ENCODE measurements at regions not wholly inside any gene's neighbourhood (a gene's known extent, or its start where the extent isn't known, plus 50 kb on each side); places are given as distances from the start of the nearest gene placed in this dataset.

DNA sequence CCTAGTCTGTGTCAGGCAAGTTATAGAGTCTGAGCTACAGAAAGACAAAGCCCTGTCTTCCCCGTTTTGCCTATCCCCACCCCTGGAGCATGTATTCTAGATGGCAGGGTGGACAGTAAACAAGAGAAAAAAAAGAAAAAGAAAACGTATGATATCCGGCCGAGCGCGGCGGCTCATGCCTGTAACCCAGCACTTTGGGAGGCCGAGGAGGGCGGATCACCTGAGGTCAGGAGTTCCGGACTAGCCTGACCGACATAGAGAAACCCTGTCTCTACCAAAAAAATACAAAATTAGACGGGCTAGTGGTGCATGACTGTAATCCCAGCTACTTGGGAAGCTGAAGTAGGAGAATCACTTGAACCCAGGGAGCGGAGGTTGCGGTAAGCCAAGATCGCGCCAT, 523.0 kb upstream of the CDH9 start:
- ChIA-PET CTCF (ENCODE audit: partially characterized antibody) (no interaction called here), POLR2A (ENCODE audit: partially characterized antibody) (no interaction called here)
- no peak overlapping the region for H2AK5ac ChIP-seq (ENCODE audit: low read depth, low read length)
- 90% methylated on average over 12 of the region's 16 CpGs; no CpG with 5 or more reads in 1 of the 2 experiments for WGBS, 2 experiments (ENCODE audit: extremely low coverage in 1 of 2, insufficient coverage in 1 of 2, insufficient read length in 1 of 2, insufficient replicate concordance in 2 of 2, low coverage in 1 of 2, low lambda C conversion rate in 2 of 2, missing lambda C conversion rate in 1 of 2)
- H4K8ac ChIP-seq (ENCODE audit: extremely low read depth, insufficient read depth, low read length), result no peak overlapping the region
- no peaks in the 10 kb centered on the region for H3K36me3 ChIP-seq (ENCODE audit: control insufficient read depth in 2 of 4, insufficient read depth in 4 of 4, low read length in 3 of 4)
- H3K23ac ChIP-seq (ENCODE audit: insufficient read length), result no peak overlapping the region
- no peaks in the 10 kb centered on the region for H4K20me1 ChIP-seq (replicated peaks in 1 of 2; ENCODE audit: control insufficient read depth in 1 of 2, insufficient read depth in 2 of 2, low read length in 2 of 2)
- H2BK15ac ChIP-seq (ENCODE audit: low read length), result no peak overlapping the region
- H3K4me2 ChIP-seq (ENCODE audit: insufficient read depth in 1 of 2, low read depth in 2 of 2, low read length in 2 of 2), result no peak overlapping the region
- H3K4me1 ChIP-seq (replicated peaks in 1 of 4; ENCODE audit: control insufficient read depth in 3 of 4, insufficient read depth in 4 of 4, low read length in 3 of 4), result no peaks in the 10 kb centered on the region
- H3K79me2 ChIP-seq (ENCODE audit: control insufficient read depth in 1 of 2, insufficient read depth in 2 of 2, low read length in 2 of 2), result no peaks in the 10 kb centered on the region
- H2AFZ ChIP-seq (ENCODE audit: low read length), result no peak overlapping the region
- H3K56ac ChIP-seq (replicated peaks; ENCODE audit: insufficient read length, low read depth, low read length), result no peak overlapping the region
- no peak overlapping the region for H3K4ac ChIP-seq (replicated peaks; ENCODE audit: insufficient read length, low read depth, low read length)
- no peak overlapping the region for H3K18ac ChIP-seq (ENCODE audit: extremely low read depth, low read length)
- H3K79me1 ChIP-seq (ENCODE audit: low read depth, low read length), result no peaks in the 10 kb centered on the region
- H4K5ac ChIP-seq (ENCODE audit: insufficient read length, low read depth, low read length), result no peak overlapping the region
- H2BK5ac ChIP-seq (ENCODE audit: low read depth, low read length), result no peak overlapping the region
- H3K9ac ChIP-seq (replicated peaks in 1 of 4; ENCODE audit: extremely low read depth in 1 of 4, low read depth in 3 of 4, low read length in 3 of 4), result no peak overlapping the region
- no peak overlapping the region for H3K27ac ChIP-seq (ENCODE audit: low read depth, low read length)
- H2BK120ac ChIP-seq (replicated peaks; ENCODE audit: low read depth, low read length), result no peak overlapping the region
- no peak for FAIRE-seq
- H4K91ac ChIP-seq (replicated peaks; ENCODE audit: insufficient read length, low read length), result no peak overlapping the region
- no peak overlapping the region for H2BK20ac ChIP-seq (ENCODE audit: low read length)
- H3K27me3 ChIP-seq (replicated peaks in 1 of 4; ENCODE audit: control insufficient read depth in 3 of 4, extremely low read depth in 1 of 4, insufficient read depth in 3 of 4, low read length in 3 of 4), result no peaks in the 10 kb centered on the region
- no peak overlapping the region for H3K4me3 ChIP-seq (ENCODE audit: extremely low read depth in 1 of 4, insufficient read depth in 2 of 4, low read depth in 3 of 4, low read length in 4 of 4)
- no peak overlapping the region for H3K14ac ChIP-seq (ENCODE audit: insufficient read length)
- no peaks in the 10 kb centered on the region for H3K9me3 ChIP-seq (ENCODE audit: insufficient read depth in 2 of 2, low read depth in 1 of 2, low read length in 1 of 2)
- DNase-seq (ENCODE audit: low read depth in 1 of 2, low spot score in 2 of 2), result no peak
- no peaks in the 10 kb centered on the region for H3K23me2 ChIP-seq (ENCODE audit: low read depth, low read length)
- no peak overlapping the region for H2BK12ac ChIP-seq (ENCODE audit: low read depth, low read length)
- no peak for TF ChIP-seq TAF7 (optimal IDR thresholded peaks at IDR 0.05; ENCODE audit: borderline replicate concordance, low read depth, low read length)
- no peak for TF ChIP-seq EP300 (IDR thresholded peaks at IDR 0.05; ENCODE audit: borderline replicate concordance in 1 of 2, low read depth in 2 of 2, low read length in 2 of 2)
- TF ChIP-seq ZNF274 (IDR thresholded peaks at IDR 0.05; ENCODE audit: borderline replicate concordance, extremely low read depth, low read length), result no peak
- no peak for TF ChIP-seq BCL11A (IDR thresholded peaks at IDR 0.05; ENCODE audit: low read depth in 2 of 2, low read length in 2 of 2)
- TF ChIP-seq CEBPB (IDR thresholded peaks at IDR 0.05; ENCODE audit: low read depth, low read length), result no peak
- no peak for TF ChIP-seq SUZ12 (IDR thresholded peaks at IDR 0.05; ENCODE audit: low read length)
- TF ChIP-seq BACH1 (IDR thresholded peaks at IDR 0.05; ENCODE audit: low read length), result no peak
- no peak for TF ChIP-seq CBX5 (IDR thresholded peaks at IDR 0.05; ENCODE audit: low read depth, low read length)
- TF ChIP-seq KDM1A (IDR thresholded peaks at IDR 0.05; ENCODE audit: borderline replicate concordance, low read length), result no peak
- no peak for TF ChIP-seq SIX5 (IDR thresholded peaks at IDR 0.05; ENCODE audit: low read depth, low read length)
- no peak for TF ChIP-seq USF2 (IDR thresholded peaks at IDR 0.05; ENCODE audit: low read length)
- TF ChIP-seq FOSL1 (IDR thresholded peaks at IDR 0.05; ENCODE audit: insufficient read depth, low read depth, low read length), result no peak
- no peak for TF ChIP-seq SIN3A (conservative IDR thresholded peaks at IDR 0.05 in 1 of 2, IDR thresholded peaks at IDR 0.05 in 1 of 2; ENCODE audit: low read depth in 1 of 2, low read length in 2 of 2)
- TF ChIP-seq KDM5A (IDR thresholded peaks at IDR 0.05; ENCODE audit: low read length), result no peak
- TF ChIP-seq JUND (IDR thresholded peaks at IDR 0.05; ENCODE audit: low read length), result no peak

All from H1 (cell line).